CD1c-positive myeloid dendritic cell (primary cell): ENCODE measurements at regions not wholly inside any gene's neighbourhood (a gene's known extent, or its start where the extent isn't known, plus 50 kb on each side); places are given as distances from the start of the nearest gene placed in this dataset.

ENCODE experiments used
- DNase-seq: peaks from one replicate; pipeline ENCODE4 v3.0.0-alpha.2; 2016; ENCODE audit errors: extremely low spot score

- DNase-seq = no peak
Measured at GRCh38 chr11:45518141-45518832, 147.1 kb downstream of the CHST1 start.

DNA sequence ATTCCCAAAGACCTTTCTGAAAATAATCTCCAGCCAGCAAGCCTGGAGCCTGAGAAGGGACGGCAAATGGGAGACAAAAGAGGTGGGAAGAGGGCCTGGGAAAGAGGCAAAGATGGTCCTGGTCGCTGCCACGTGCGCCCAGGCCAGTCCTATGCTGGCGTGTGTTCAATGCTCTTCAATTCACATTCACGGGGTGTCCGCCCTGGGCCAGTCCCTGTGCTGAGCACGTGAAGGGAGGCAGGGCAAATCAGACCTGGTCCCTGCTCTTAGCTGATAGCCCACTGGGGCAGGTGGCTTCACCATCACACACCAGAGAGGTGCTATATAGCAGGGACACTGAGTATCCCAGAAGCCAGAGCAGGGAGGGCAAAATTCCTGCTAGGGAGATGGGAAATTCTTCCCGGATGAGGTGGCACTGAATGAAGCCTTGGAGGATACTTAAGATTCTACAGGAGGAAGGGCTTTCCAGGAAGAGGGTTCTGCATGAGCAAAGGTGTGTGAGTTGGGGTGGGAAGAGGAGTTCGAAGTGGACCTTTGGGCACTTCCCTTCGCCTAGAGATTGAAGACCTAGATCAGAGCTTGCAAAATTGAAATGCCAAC is 148.2 kb downstream of the CHST1 start:
- DNase-seq = no peak

- no peak for DNase-seq
Measured at GRCh38 chr11:45513821-45514340, 151.5 kb downstream of the CHST1 start.

GRCh38 chr11:45512471-45513148 is 152.8 kb downstream of the CHST1 start:
- no peak for DNase-seq

DNA sequence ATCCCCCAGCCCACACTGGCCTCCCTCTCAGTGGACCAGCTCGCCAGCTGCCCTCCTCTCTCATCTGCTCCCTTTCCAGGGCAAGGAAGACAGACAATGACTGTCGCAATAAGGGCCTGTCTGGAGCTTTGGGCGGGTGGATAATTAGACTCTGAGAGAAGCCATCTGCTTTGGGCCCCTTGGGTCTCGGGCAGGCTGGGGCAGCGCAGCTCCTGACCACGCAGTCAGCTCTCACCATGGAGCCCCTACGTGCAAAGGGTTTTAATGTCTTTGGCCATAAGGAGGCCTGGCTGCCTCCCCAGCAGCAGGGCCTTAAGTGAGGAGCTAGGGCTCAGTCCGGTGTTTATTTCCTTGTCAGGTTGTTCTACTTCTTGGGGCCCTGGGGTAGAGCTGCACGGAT is 153.9 kb downstream of the CHST1 start:
- no peak for DNase-seq

DNA sequence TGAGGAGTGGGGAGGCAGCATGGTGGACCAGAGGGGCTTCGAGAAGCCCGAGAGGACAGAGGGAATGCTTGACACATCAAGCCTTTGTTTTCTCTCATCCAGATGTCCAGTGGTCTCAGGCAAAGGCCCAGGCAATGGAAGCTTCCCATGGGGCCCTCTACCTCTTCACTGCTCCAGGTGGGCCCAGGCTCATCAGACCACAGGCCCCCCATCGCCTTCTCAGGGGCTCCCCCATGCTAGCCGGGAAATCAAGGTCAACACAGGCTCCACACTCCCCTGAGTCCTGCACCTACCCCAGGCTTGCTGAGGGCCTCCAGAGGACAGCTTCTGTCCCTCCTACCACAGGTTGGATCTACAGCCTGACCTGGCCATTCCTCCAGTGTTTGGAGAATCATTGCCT is 157.5 kb downstream of the CHST1 start:
- no peak for DNase-seq

DNA sequence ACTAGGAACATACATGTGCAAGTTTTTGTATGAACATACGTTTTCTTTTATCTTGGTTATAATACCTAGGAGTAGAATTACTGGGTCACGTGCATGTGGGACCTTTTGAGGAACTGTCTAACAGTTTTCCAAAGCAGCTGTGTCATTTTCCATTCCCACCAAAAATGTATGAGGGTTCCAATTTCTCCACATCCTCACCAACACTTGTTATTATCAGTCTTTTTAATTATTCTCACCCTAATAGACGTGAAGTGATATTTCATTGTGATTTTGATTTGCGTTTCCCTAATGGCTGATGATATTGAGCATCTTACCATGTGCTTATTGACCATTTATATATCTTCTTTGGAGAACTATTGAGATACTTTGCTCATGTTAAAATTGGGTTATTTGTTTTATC is 162.1 kb downstream of the CHST1 start:
- no peak for DNase-seq

GRCh38 chr11:45502226-45502545 is 163.2 kb downstream of the CHST1 start:
- DNase-seq = no peak

DNA sequence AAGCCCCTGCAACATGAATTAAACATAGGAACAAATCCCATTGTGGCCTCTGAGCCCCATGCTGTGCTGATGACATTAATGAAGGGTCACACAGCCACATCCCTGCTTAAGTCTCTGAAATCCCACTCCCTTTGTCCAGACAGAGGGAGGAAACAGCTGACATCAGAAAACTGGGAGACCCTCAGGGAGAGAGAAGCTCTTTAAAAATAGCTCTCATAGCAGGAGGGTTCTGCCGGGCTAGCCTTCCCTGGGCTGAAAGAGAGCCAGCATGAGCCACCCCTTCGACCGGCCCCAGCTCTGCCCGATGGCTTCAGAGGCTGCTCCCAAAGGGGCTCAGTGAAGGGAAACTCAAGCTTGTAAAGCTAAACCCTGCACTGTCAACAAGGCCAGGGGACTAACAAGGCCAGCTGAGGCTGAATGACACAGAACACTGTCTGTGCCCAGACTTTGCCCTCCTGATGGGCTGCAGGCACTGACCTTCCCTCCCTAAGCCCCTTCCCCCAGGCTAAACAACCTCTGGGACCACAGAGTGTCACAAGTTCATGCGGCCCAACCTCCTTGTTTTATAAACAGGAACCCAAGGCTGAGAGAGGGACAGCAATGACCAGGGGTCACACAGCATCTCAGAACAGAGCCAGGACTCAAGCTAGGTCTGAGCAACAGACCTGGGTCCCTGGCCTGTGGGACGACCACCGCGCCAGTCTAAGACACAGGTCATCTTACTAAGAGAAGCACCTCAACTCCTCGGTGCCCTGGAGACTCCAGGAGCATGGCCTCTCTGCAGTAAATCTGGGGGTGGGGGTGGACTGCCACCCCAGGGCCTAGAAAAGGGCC is 163.8 kb downstream of the CHST1 start:
- no peak for DNase-seq

- DNase-seq = no peak
Measured at GRCh38 chr11:45500451-45500850, 165.0 kb downstream of the CHST1 start.

DNA sequence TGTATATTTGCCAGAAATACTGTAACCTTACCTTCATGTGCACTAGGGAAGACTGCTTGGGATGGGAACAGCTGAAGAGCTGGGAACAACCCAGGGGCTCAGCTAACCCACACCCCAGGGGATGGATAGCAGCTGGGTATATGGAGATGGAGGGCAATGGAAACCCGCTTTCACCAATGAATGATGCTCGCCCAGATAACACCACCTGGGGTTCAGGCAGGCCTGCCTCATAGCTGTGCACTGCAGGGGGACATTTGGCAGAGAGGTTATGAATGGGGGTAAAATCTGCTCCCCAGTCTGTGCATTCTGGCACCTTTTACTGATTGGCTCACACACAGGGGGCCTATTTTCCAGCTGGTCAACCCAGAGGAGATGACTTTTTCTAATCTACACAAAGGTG is 170.7 kb downstream of the CHST1 start:
- no peak for DNase-seq

DNA sequence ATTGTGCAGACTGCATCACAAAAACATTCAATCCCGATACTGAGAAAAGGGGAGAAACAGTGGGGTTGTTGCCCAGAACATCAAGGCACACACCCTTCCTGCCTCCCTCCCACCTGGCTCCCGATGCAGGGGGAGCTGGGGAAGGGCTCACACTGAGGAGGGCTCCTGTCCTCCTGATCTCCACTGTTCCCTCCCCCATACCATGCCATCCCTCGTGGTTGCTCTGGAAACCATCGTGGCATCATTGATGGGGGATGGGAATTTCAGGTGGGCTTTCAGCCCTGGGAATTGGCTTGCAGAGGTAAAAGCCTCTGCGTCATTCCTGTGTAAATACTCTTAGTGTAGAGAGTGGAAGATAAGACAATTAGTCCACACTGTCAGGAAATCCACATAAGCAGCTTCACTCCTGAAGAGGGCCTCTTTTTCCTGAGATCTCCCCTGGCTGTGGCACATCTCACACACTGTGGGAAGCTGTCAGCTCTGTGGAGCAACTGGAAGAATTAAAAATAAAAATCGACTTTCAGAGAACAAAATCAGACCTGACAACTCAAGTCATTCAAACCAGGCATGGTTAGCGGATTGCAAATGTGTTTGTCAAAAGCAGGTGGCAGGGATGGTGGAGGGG is 176.0 kb downstream of the CHST1 start:
- no peak for DNase-seq

DNA sequence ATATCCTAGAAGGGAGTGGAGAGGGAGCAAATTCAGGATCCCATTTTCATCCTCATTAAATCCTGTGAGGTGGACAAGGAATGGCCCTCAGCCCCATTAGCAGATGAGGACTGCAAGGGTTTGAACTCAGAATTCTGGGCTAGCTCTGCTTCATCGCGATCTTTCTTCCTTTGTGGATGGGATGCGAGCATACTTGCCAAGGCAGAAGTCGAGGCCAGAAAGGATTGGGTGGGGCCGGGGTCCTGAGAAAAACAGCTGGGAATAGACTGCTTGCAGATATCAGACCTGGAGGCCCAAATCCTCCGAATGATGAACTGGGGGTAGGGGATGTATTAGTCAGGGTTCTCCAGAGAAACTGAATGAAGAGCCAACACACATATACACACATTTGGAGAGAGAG is 179.0 kb downstream of the CHST1 start:
- DNase-seq = no peak

DNA sequence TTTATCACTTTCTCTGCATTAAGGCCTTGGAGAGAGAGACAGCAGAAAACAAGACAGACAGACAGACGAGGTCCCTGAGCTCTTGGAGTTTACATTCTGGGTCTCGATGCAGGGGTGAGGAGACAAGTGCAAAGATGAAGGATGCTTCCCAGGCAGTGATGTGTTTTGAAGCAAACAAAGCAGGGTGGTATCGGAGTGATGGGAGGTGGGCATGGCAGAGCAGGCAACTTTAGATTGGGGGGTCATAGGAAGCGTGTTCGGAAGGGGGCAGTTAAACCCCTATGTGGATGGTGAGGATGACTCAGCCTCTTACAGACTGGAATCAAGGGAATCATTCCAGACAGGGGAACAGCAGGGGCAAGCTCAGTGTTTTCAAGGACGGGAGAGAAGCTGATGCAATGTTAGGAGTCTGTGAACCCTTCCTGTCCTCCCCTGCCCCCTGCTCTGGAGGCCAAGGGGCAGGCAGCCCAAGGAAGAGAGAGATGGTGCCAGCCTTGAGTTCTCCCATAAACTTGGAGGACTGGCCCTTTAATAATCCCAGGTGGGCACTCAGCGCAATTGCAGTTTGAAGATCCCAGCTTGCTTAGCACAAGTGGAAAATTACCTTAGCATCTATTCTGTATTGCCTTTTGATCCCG is 180.2 kb downstream of the CHST1 start:
- DNase-seq = no peak

DNA sequence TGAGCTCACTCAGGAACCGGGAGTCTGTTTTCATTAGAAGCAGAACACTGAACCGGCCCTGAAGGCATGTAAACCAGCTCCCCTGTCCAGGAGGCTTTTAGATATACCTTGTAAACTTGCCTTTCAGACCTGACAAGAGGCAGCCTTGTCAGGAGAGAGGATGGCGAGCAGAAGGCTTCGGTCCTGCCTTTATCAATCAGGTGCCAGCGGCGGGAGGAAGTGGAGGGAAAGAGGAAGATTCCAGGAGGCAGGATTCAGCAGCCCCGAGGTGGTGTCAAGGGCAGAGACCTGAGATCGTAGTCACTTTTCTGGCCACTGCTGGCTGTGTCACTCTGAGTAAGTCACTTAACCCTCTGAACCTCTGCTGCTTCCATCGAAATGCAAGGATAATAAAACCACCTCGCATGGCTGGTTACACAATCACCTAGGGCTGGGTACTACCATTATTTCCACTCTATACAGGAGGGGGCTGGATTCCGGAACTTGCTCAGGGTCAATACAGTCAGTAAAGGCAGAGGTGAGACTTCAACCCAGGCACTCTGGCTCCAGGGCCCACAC is 181.0 kb downstream of the CHST1 start:
- DNase-seq = no peak

- DNase-seq = no peak
Measured at GRCh38 chr11:45483416-45483815, 182.0 kb downstream of the CHST1 start.

GRCh38 chr11:45482331-45482730 is 183.1 kb downstream of the CHST1 start:
- no peak for DNase-seq

GRCh38 chr11:45481026-45481425 is 184.4 kb downstream of the CHST1 start:
- DNase-seq = no peak

- no peak for DNase-seq
Measured at GRCh38 chr11:45477588-45477987, 187.8 kb downstream of the CHST1 start.

- no peak for DNase-seq
Measured at GRCh38 chr11:45476126-45476525, 189.3 kb downstream of the CHST1 start.

- DNase-seq = no peak
Measured at GRCh38 chr11:45475173-45475572, 189.0 kb upstream of the SYT13 start.
